Epithelial cell of esophagus (primary cell): ENCODE measurements at regions not wholly inside any gene's neighbourhood (a gene's known extent, or its start where the extent isn't known, plus 50 kb on each side); places are given as distances from the start of the nearest gene placed in this dataset.

Experiments
- DNase-seq: peaks from one replicate; pipeline ENCODE4 v3.0.0; 2010; ENCODE audit warnings: low read depth
- H3K4me3 ChIP-seq: 2 replicates; pipeline ENCODE4 v1.5.1; 2011; ENCODE audit warnings: mild to moderate bottlenecking, low read length, control low read depth
- TF ChIP-seq, protein P1 (sequence below): IDR thresholded peaks from 2 replicates; pipeline ENCODE4 v1.5.1; 2011; ENCODE audit warnings: low read depth, mild to moderate bottlenecking, low read length, control low read depth, inconsistent platforms; ENCODE audit not compliant: insufficient read depth; ENCODE audit errors: missing control alignments

DNA sequence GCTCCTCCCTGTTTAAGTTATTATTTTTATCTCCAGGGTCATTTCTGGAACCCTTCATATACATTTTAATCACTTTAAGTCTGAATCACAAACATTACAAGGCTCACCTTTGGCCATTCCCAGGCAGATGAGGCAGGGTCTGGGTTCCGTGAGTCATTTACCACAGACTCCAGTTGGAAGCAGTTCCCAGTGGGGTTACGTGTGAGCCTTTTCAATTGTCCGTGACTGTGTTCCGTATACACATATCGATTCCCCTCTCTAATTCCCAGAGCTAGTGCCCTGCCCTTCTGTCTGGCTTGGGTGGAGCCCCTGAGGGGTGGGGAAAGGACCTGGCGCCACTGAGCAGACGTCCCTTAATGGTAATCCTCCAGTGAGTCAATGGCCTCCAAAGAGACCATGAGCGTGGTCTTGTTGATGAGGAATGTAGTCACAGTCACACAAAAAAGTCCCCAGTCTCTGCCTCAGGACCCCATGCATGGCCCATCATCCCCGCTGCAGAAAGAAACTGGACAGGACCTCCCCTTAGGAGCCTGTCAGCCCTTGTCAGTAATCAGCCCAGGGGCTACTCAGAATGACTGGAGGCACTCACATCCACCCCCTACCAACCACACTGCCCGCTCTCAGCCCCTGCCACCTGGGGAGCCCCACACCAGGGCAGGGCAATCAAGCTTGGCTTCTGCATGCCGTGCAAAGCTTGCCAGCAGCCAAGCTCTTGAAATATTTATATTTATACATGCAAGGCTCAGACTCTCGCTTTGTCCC, 144.4 kb downstream of the ZIC5 start:
- H3K4me3 ChIP-seq = no peak overlapping the region
- TF ChIP-seq, protein P1, sequence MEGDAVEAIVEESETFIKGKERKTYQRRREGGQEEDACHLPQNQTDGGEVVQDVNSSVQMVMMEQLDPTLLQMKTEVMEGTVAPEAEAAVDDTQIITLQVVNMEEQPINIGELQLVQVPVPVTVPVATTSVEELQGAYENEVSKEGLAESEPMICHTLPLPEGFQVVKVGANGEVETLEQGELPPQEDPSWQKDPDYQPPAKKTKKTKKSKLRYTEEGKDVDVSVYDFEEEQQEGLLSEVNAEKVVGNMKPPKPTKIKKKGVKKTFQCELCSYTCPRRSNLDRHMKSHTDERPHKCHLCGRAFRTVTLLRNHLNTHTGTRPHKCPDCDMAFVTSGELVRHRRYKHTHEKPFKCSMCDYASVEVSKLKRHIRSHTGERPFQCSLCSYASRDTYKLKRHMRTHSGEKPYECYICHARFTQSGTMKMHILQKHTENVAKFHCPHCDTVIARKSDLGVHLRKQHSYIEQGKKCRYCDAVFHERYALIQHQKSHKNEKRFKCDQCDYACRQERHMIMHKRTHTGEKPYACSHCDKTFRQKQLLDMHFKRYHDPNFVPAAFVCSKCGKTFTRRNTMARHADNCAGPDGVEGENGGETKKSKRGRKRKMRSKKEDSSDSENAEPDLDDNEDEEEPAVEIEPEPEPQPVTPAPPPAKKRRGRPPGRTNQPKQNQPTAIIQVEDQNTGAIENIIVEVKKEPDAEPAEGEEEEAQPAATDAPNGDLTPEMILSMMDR = no peak
- no peak for DNase-seq

- TF ChIP-seq, protein P1 = no peak
- no peak for DNase-seq
- H3K4me3 ChIP-seq = no peak overlapping the region
These were observed 147.6 kb downstream of the ZIC5 start for GRCh38 chr13:99823961-99824360.

GRCh38 chr13:99822820-99823219, 148.7 kb downstream of the ZIC5 start:
- TF ChIP-seq, protein P1 = no peak
- H3K4me3 ChIP-seq = no peak overlapping the region
- no peak for DNase-seq

- no peak for DNase-seq
- TF ChIP-seq, protein P1 = no peak
- H3K4me3 ChIP-seq = no peak overlapping the region
These were observed 149.8 kb downstream of the ZIC5 start for GRCh38 chr13:99821741-99822140.

DNA sequence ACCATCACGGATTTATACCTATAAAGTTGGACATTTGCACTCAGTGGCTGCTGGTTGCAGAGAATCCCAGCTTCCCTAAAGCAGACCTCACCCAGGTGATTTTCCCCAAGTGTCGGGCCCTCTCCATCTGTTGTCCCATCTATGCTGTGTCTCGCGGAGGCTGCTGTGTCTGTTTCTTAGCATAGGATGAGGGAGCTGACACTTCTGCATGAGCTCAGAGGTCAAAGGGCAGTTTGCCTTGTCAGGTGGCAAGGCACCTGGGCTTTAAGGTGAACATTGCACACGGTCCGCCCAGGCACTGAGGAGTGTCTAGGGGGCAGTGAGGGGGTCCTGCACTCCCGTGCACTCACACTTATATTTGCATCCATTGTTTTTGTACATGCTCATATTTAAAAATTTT, 151.6 kb downstream of the ZIC5 start:
- H3K4me3 ChIP-seq = no peak overlapping the region
- no peak for DNase-seq
- TF ChIP-seq, protein P1 = no peak

DNA sequence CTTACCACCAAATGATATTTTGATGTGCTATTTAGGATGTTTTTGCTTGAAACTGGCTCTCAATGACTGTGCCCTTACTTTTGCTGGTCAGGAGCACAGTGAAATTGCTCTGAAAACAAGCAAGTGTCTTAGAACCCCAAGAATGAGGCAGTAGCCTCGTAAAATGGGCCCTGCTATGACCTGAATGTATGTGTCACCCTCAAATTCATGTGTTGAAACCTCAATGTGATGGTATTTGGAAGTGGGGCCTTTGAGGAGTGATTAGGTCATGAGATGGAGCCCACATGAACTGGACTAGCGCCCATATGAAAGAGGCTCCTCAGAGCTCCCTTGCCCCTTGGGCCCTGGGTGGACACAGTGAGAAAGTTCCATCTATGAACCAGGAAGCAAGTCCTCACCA, 155.2 kb downstream of the ZIC5 start:
- no peak overlapping the region for H3K4me3 ChIP-seq
- no peak for DNase-seq
- TF ChIP-seq, protein P1 = no peak
